Ishikawa (cell line): ENCODE measurements at regions not wholly inside any gene's neighbourhood (a gene's known extent, or its start where the extent isn't known, plus 50 kb on each side); places are given as distances from the start of the nearest gene placed in this dataset.

Experiments
- CEBPB ChIP-seq: IDR thresholded peaks from 2 replicates; pipeline ENCODE4 v1.6.1; 2012
- CREB1 ChIP-seq: IDR thresholded peaks from 2 replicates; pipeline ENCODE4 v1.6.1; 2012; ENCODE audit warnings: low read depth
- EGR1 ChIP-seq: IDR thresholded peaks from 2 replicates; pipeline ENCODE4 v1.6.1; 2012
- EP300 ChIP-seq: IDR thresholded peaks from 2 replicates; pipeline ENCODE4 v1.6.1; 2012; ENCODE audit warnings: borderline replicate concordance
- FOXM1 ChIP-seq: IDR thresholded peaks from 2 replicates; pipeline ENCODE4 v1.6.1; 2012; ENCODE audit warnings: low read depth, borderline replicate concordance
- MAX ChIP-seq: IDR thresholded peaks from 2 replicates; pipeline ENCODE4 v1.6.1; 2012
- NFIC ChIP-seq: IDR thresholded peaks from 2 replicates; pipeline ENCODE4 v1.6.1; 2012
- RAD21 ChIP-seq: IDR thresholded peaks from 2 replicates; pipeline ENCODE4 v1.6.1; 2012; ENCODE audit warnings: low read depth
- REST ChIP-seq: IDR thresholded peaks from 2 replicates; pipeline ENCODE4 v1.6.1; 2012; ENCODE audit warnings: low read depth, mild to moderate bottlenecking
- TAF1 ChIP-seq: IDR thresholded peaks from 2 replicates; pipeline ENCODE4 v1.6.1; 2012; ENCODE audit warnings: low read depth, mild to moderate bottlenecking
- TCF12 ChIP-seq: IDR thresholded peaks from 2 replicates; pipeline ENCODE4 v1.6.1; 2012; ENCODE audit warnings: low read depth
- TEAD4 ChIP-seq: IDR thresholded peaks from 2 replicates; pipeline ENCODE4 v1.6.1; 2012
- USF1 ChIP-seq: IDR thresholded peaks from 2 replicates; pipeline ENCODE4 v1.6.1; 2012
- YY1 ChIP-seq: IDR thresholded peaks from 2 replicates; pipeline ENCODE4 v1.6.1; 2012; ENCODE audit warnings: low read depth
- ZBTB7A ChIP-seq: IDR thresholded peaks from 2 replicates; pipeline ENCODE4 v1.6.1; 2012; ENCODE audit warnings: low read depth

DNA sequence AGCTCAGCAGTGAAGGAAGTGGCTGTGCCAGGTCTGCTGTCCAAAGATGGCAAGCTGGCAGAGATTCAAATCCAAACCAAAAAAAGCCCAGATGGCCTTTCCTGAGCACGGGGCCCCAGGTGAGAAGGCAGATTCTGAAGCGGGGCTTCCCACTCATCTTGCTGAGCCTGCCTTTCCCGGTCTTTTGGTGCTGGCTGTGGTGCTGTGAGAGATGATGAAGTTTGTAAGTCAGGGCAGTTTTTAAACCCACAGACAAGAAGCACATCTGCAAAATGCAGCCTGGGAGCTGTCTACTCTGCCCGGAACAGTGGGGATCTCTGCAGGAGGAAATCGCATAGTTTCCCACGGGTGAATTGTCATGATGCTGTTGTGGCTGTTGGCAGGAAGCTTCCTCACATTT is 85.0 kb upstream of the IRX4 start:
- TF ChIP-seq EP300 (no peak), USF1 (no peak), RAD21 (no peak), REST (no peak), TAF1 (no peak), EGR1 (no peak), CREB1 (no peak), MAX (no peak), TEAD4 (no peak), ZBTB7A (no peak), FOXM1 (no peak), YY1 (no peak), CEBPB (no peak), NFIC (no peak), TCF12 (no peak)

GRCh38 chr5:1966461-1966860 is 83.7 kb upstream of the IRX4 start:
- TF ChIP-seq CEBPB (no peak), FOXM1 (no peak), USF1 (no peak), CREB1 (no peak), RAD21 (no peak), YY1 (no peak), TEAD4 (no peak), MAX (no peak), ZBTB7A (no peak), REST (no peak), TAF1 (no peak), EGR1 (no peak), TCF12 (no peak), NFIC (no peak), EP300 (no peak)

DNA sequence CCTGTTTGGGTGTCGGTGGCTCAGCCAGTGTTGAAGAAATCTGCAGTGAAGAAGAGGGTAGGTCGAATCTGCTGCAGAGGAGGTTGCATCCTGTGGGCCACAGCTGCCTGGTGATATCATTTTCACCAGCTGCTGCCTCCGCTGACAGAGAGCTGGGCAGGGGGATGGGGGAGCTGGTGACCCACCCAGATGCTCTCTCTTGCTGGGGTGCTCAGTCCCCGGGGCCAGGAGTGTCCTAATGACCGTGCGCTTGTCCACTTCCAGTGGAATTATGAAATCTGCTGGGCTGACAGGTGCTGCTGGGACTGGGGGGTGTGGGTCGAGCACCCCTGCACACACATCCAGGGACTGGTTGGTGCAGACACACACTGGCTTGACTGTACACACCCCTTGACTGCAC is 83.2 kb upstream of the IRX4 start:
- TF ChIP-seq FOXM1 (no peak), YY1 (no peak), TAF1 (no peak), RAD21 (no peak), EGR1 (no peak), CREB1 (no peak), NFIC (no peak), TEAD4 (no peak), REST (no peak), USF1 (no peak), MAX (no peak), EP300 (no peak), ZBTB7A (no peak), CEBPB (no peak), TCF12 (no peak)
